Fibroblast of lung (primary cell): ENCODE measurements at regions not wholly inside any gene's neighbourhood (a gene's known extent, or its start where the extent isn't known, plus 50 kb on each side); places are given as distances from the start of the nearest gene placed in this dataset.

ENCODE experiments used
- DNase-seq, 2 donors: peaks; one replicate each; pipeline versions ENCODE4 v3.0.0 to v3.0.0-alpha.2; 2010; ENCODE audit warnings: low read depth in 2 of 2
- H2AFZ ChIP-seq: 2 replicates; pipeline ENCODE4 v1.5.1; 2012; ENCODE audit warnings: low read length, control low read depth, inconsistent platforms
- H3K27ac ChIP-seq: 2 replicates; pipeline ENCODE4 v1.5.1; 2011; ENCODE audit warnings: low read length, control low read depth; ENCODE audit not compliant: insufficient read depth
- H3K27me3 ChIP-seq: 2 replicates; pipeline ENCODE4 v1.5.1; 2011; ENCODE audit warnings: mild to moderate bottlenecking, low read length; ENCODE audit not compliant: control insufficient read depth, insufficient read depth
- H3K36me3 ChIP-seq: 2 replicates; pipeline ENCODE4 v1.5.1; 2011; ENCODE audit warnings: low read length; ENCODE audit not compliant: control insufficient read depth, insufficient read depth
- H3K4me1 ChIP-seq: 2 replicates; pipeline ENCODE4 v1.5.1; 2011; ENCODE audit warnings: low read length; ENCODE audit not compliant: control insufficient read depth, insufficient read depth; ENCODE audit errors: extremely low read depth
- H3K4me2 ChIP-seq: 2 replicates; pipeline ENCODE4 v1.5.1; 2011; ENCODE audit warnings: low read length, control low read depth; ENCODE audit not compliant: insufficient read depth; ENCODE audit errors: extremely low read depth
- H3K4me3 ChIP-seq, 4 experiments: fragments of 200-600 bp in 1 of 4; sonication (generic) in 1 of 4; replicated peaks in 1 of 4; 2 replicates each; pipeline ENCODE4 v1.5.1; 2011 to 2016; ENCODE audit warnings: low read length in 4 of 4, low read depth in 3 of 4, mild to moderate bottlenecking in 3 of 4, control low read depth in 2 of 4, inconsistent platforms in 1 of 4, mixed read lengths in 1 of 4; ENCODE audit not compliant: insufficient read depth in 1 of 4; ENCODE audit errors: control extremely low read depth in 1 of 4
- H3K79me2 ChIP-seq: 2 replicates; pipeline ENCODE4 v1.5.1; 2012; ENCODE audit warnings: mild to moderate bottlenecking, low read length, inconsistent platforms; ENCODE audit not compliant: control insufficient read depth, insufficient read depth
- H3K9ac ChIP-seq: 2 replicates; pipeline ENCODE4 v1.5.1; 2011; ENCODE audit warnings: mild to moderate bottlenecking, low read length, control low read depth; ENCODE audit not compliant: insufficient read depth
- H3K9me3 ChIP-seq: 2 replicates; pipeline ENCODE4 v1.5.1; 2012; ENCODE audit warnings: low read depth, low read length; ENCODE audit not compliant: control insufficient read depth, insufficient read depth
- H4K20me1 ChIP-seq: 2 replicates; pipeline ENCODE4 v1.5.1; 2011; ENCODE audit warnings: low read length; ENCODE audit not compliant: control insufficient read depth, insufficient read depth; ENCODE audit errors: extremely low read depth
- CTCF ChIP-seq, 2 donors: IDR thresholded peaks in 1 of 2; conservative IDR thresholded peaks in 1 of 2; 1 replicate in 1 of 2; 2 replicates in 1 of 2; pipeline ENCODE4 v1.5.1; 2011 to 2012; ENCODE audit warnings: low read length in 2 of 2, control low read depth in 1 of 2, inconsistent platforms in 1 of 2, low read depth in 1 of 2, mild to moderate bottlenecking in 1 of 2
- EZH2 ChIP-seq: IDR thresholded peaks from 2 replicates; pipeline ENCODE4 v1.5.1; 2012; ENCODE audit warnings: low read length, control low read depth, mild to moderate bottlenecking; ENCODE audit errors: missing control alignments

GRCh38 chr12:74111688-74112360 lies 425.8 kb upstream of the ATXN7L3B start:
- no peak overlapping the region for H2AFZ ChIP-seq
- H3K27me3 ChIP-seq = no peaks in the 10 kb centered on the region
- no peaks in the 10 kb centered on the region for H3K4me1 ChIP-seq
- no peak overlapping the region for H3K4me3 ChIP-seq
- H3K9ac ChIP-seq = no peak overlapping the region
- H4K20me1 ChIP-seq = no peaks in the 10 kb centered on the region
- TF ChIP-seq CTCF (conservative IDR thresholded peaks at IDR 0.05 in 1 of 2, IDR thresholded peaks at IDR 0.05 in 1 of 2; ENCODE audit: low read depth in 1 of 2, low read length in 2 of 2) = no peak
- TF ChIP-seq EZH2 = no peak
- no peak overlapping the region for H3K27ac ChIP-seq
- H3K9me3 ChIP-seq = no peaks in the 10 kb centered on the region
- no peaks in the 10 kb centered on the region for H3K79me2 ChIP-seq
- DNase-seq = peak in 1 of 2 donors; percentile 5
- no peak overlapping the region for H3K4me2 ChIP-seq
- no peaks in the 10 kb centered on the region for H3K36me3 ChIP-seq

DNA sequence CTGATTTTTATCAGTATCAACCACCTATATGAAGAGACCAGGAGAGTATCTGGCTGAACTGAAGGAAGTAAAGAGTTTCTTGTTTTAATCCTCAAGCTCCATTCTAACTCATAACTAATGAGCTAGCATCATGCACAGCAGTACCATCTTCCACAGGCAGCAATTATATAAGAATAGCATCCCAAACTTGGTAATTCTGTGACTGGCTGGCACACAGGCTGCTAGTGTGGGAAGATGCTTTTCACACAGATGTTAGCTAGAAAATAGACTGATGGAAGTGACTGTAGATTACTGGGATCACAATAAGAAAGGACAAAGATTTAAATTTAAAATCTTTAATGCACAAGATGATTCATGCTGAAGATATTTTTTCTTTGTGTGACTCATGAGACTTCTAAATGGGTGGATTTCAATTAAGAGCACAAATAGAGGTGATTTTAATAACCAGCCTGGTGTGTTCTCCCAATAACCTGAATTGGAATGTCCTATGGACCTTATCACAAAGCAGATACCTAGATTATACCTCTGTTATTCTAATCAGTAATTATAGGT lies 417.7 kb upstream of the ATXN7L3B start:
- Histone ChIP-seq H3K4me3 (no peak overlapping the region), H3K79me2 (no peaks in the 10 kb centered on the region), H3K4me1 (no peaks in the 10 kb centered on the region), H3K4me2 (no peak overlapping the region), H4K20me1 (no peaks in the 10 kb centered on the region), H2AFZ (no peak overlapping the region), H3K9ac (no peak overlapping the region), H3K36me3 (no peaks in the 10 kb centered on the region), H3K27ac (no peak overlapping the region), H3K27me3 (no peaks in the 10 kb centered on the region), H3K9me3 (no peaks in the 10 kb centered on the region)
- DNase-seq = peak in 1 of 2 donors; percentile 3
- TF ChIP-seq CTCF (conservative IDR thresholded peaks at IDR 0.05 in 1 of 2, IDR thresholded peaks at IDR 0.05 in 1 of 2; ENCODE audit: low read depth in 1 of 2, low read length in 2 of 2) (no peak), EZH2 (no peak)

GRCh38 chr12:74120644-74121043 lies 417.0 kb upstream of the ATXN7L3B start:
- no peaks in the 10 kb centered on the region for H3K79me2 ChIP-seq
- no peaks in the 10 kb centered on the region for H3K9me3 ChIP-seq
- no peak overlapping the region for H2AFZ ChIP-seq
- H3K27ac ChIP-seq = no peak overlapping the region
- no peaks in the 10 kb centered on the region for H4K20me1 ChIP-seq
- no peak overlapping the region for H3K9ac ChIP-seq
- H3K4me2 ChIP-seq = no peak overlapping the region
- H3K4me3 ChIP-seq = no peak overlapping the region
- no peak for DNase-seq
- H3K4me1 ChIP-seq = no peaks in the 10 kb centered on the region
- H3K36me3 ChIP-seq = no peaks in the 10 kb centered on the region
- TF ChIP-seq EZH2 (no peak), CTCF (conservative IDR thresholded peaks at IDR 0.05 in 1 of 2, IDR thresholded peaks at IDR 0.05 in 1 of 2; ENCODE audit: low read depth in 1 of 2, low read length in 2 of 2) (no peak)
- no peaks in the 10 kb centered on the region for H3K27me3 ChIP-seq
